IPS-18a (cell line): ENCODE measurements at regions not wholly inside any gene's neighbourhood (a gene's known extent, or its start where the extent isn't known, plus 50 kb on each side); places are given as distances from the start of the nearest gene placed in this dataset.
"Not testable (repeated sequence)": the region's sequence is repeated elsewhere in the genome, so short reads cannot be mapped to it uniquely, and the experiment has no call there.

Experiments used
- H3K27ac ChIP-seq: one replicate; pipeline ENCODE4 v1.5.1; 2013; ENCODE audit warnings: low read length
- H3K27me3 ChIP-seq: one replicate; pipeline ENCODE4 v1.6.1; 2013; ENCODE audit warnings: mild to moderate bottlenecking, low read length; ENCODE audit not compliant: control insufficient read depth, insufficient read depth
- H3K36me3 ChIP-seq: one replicate; pipeline ENCODE4 v1.6.1; 2013; ENCODE audit warnings: low read depth, low read length; ENCODE audit not compliant: control insufficient read depth
- H3K4me1 ChIP-seq: one replicate; pipeline ENCODE4 v1.6.1; 2013; ENCODE audit warnings: low read depth, low read length; ENCODE audit not compliant: control insufficient read depth
- H3K4me3 ChIP-seq: one replicate; pipeline ENCODE4 v1.5.1; 2013; ENCODE audit warnings: low read length
- H3K9ac ChIP-seq: one replicate; pipeline ENCODE4 v1.6.1; 2013; ENCODE audit warnings: mild to moderate bottlenecking, low read length, moderate library complexity
- H3K9me3 ChIP-seq: one replicate; pipeline ENCODE4 v1.6.1; 2013; ENCODE audit warnings: low read depth, low read length; ENCODE audit not compliant: control insufficient read depth

DNA sequence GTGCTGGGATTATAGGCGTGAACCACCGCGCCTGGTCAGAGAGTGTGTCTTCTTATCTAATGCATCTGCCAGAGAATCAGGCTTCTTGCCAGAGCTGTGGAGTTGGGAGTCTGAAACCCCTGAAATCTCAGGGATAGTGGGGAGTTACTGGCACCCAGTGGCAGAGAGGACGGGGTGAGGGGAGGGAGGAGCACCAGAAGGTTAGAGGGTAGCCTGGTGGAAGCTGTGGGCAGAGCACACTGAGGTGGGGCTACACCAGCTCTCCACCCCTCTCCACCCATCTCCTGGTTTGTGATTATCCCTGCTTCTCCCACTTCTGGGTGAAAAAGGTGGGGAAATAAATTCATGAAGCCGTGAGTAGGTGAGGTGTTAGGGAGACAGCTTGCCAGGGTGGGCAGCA, 63.9 kb upstream of the FAM153A start:
- H3K9ac ChIP-seq, H3K27ac ChIP-seq, H3K9me3 ChIP-seq, H3K4me3 ChIP-seq, H3K4me1 ChIP-seq, H3K36me3 ChIP-seq, H3K27me3 ChIP-seq: not testable (repeated sequence)

DNA sequence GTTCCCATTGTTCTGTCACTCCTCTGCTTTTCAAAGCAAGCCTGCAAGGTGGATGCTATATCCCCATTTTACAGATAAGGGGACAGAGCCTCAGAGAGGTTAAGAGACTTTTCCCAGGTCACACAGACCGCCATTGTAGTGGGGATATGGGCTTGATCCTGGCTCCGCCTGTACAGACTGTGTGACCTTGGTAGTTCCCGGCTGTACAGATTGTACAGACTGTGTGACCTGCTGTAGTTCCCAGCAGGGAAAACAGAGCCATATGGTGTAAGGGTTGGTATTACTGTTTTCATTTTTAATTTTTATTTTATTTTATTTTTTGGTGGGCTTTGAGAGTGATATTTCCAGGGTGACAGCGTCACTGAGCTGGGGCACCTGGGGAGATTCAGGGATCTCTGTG, 63.2 kb upstream of the FAM153A start:
- H3K36me3 ChIP-seq, H3K9ac ChIP-seq: not testable (repeated sequence)

GRCh38 chr5:177836191-177836590, 53.5 kb upstream of the FAM153A start:
- not testable (repeated sequence) for H3K9me3 ChIP-seq, H3K4me1 ChIP-seq, H3K4me3 ChIP-seq, H3K9ac ChIP-seq, H3K27ac ChIP-seq, H3K27me3 ChIP-seq, H3K36me3 ChIP-seq

More for the DNA sequence above, 63.2 kb upstream of the FAM153A start:
- not testable (repeated sequence) for H3K4me3 ChIP-seq, H3K4me1 ChIP-seq, H3K27me3 ChIP-seq, H3K9me3 ChIP-seq, H3K27ac ChIP-seq
